HG03196 (cell line): ENCODE measurements at regions not wholly inside any gene's neighbourhood (a gene's known extent, or its start where the extent isn't known, plus 50 kb on each side); places are given as distances from the start of the nearest gene placed in this dataset.

ENCODE experiments used
- ATAC-seq: cut with Tn5 transposase; IDR thresholded peaks from one replicate; pipeline ENCODE4 v1.9.1; 2021; ENCODE audit not compliant: unreplicated experiment

- no peak for ATAC-seq
Observed at GRCh38 chr10:35922876-35923600, 280.9 kb upstream of the FZD8 start.

- no peak for ATAC-seq
Observed at GRCh38 chr10:35921866-35922350, 279.8 kb upstream of the FZD8 start.

- ATAC-seq, result no peak
Observed at GRCh38 chr10:35916791-35917190, 274.7 kb upstream of the FZD8 start.

- no peak for ATAC-seq
Observed at GRCh38 chr10:35913628-35914027, 271.5 kb upstream of the FZD8 start.

DNA sequence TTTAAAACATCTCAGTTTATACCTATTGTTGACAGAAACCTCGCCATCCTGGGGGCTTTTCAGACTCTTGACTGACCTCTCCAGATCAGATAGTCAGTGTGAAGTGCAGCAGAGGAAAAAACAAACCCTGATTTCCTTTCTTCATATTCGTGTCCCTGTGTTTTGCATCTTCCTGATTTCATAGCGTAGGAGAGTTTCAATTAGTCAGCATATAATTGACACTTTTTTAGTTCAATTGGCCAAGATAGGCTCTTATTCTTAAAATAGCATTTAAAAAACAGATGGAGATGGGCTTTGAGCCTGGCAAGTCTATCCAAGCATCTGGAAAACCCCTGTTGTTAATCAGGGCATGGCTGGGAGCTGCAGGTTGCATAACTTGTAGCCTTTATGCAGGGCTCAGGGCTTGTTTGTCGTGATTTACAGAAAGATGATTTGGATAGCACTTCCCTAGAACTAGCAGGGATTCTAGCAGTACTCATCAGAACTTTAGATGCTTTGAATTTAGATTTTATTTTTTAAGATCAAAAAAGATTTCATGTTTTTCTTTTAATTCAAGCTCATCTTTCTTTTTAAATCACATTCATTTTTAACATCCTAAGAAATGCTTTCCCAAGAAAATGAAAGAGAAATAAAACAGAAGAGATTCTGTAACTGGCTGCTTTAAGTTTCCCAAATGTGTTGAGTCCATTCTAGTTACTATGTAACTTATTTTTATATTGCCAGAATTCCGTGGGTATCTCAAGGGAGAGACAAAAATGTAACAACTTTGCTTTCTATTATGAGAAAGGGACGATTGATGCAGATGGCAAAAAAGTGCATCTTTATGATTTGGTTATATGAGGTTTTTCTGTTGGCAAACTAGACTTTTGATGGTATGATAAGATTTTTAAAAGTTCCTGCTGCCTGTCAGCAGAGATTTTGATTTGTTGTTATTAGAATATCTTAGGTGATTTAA, 270.8 kb upstream of the FZD8 start:
- no peak for ATAC-seq

GRCh38 chr10:35911954-35912353, 269.9 kb upstream of the FZD8 start:
- no peak for ATAC-seq

- no peak for ATAC-seq
Observed at GRCh38 chr10:35911233-35911632, 269.1 kb upstream of the FZD8 start.

GRCh38 chr10:35910234-35910633, 268.1 kb upstream of the FZD8 start:
- no peak for ATAC-seq

DNA sequence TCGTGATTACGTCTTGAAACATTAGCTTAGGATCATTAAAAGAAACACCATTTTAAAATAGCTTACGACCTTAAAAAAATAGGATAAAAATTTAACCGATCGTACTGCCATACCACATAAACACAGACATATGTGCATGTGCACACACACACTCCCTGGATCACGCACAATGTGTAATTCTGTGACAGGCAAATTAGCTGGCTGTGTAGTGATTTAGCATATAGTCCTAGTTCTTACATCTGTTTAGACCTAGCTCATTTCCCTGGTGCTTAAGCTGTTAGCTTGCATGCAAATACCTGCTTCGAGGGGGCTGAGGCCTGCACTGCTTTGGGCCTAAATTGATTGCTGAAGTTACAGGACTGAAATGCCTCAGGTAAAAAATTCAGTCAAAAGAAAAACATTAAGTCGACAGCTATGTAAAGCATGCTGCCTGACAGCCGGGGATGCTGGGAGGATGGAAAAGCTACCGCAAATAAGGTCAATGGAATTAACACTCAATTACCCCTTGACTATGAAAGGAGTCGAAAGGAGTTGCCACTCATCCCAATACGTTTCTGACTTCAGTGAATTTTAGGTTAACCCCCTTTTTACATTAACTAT, 267.1 kb upstream of the FZD8 start:
- no peak for ATAC-seq

GRCh38 chr10:35908451-35908850, 266.4 kb upstream of the FZD8 start:
- ATAC-seq, result no peak

- no peak for ATAC-seq
Observed at GRCh38 chr10:35907548-35907947, 265.5 kb upstream of the FZD8 start.

- no peak for ATAC-seq
Observed at GRCh38 chr10:35906155-35906554, 264.1 kb upstream of the FZD8 start.

DNA sequence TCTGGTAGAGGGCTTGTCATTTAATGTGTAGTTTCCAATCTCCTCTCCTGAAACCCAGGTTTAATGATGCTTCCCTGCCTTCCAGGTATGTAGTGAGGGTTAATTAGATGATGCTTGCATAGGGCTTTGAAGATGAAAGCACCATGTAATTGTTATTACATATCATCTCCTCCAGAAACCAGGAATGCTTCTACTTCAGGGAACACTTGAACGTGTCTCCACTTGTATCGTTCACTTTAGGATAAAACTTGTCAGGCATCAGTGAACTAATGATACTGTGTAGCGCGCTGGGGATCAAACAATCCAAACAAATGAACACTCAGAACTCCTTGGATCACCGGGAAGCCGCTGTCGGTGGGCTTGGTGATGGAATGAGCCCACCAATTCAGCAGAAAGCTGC, 260.9 kb upstream of the FZD8 start:
- ATAC-seq, result no peak

DNA sequence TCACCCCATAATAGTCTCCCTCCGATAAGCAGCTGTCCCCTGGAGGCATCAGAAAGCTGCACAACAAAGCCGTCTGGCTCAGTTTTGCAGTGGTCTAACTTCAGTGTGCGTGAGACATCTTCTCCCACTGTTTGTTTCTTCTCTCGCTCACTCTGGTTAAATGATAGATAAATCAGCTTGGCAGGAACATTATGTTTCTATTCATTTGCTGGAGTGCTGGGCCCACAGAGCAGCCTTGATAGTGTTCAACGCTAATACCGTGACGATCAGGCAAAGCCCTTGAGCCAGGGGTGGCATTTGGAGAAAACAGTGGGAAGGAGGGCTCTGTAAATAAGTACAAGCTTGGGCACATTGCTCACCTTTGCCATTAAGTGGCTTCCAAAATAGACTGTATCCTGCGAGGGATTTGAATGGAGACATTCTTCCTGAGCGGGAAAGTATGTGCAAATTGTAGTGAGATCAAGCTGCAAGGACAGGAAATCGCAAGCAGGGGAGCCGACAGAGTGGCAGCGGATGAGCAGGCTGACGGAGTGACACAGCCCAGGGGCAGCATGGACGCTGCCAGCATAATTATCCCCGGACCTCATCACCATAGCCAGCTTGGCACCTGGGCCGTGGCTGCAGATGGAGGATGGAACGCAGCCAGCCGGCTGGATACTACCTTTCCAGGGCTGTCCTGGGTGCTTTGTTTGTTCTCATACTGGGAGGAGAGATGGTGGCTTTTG, 256.8 kb upstream of the FZD8 start:
- ATAC-seq, result no peak

- no peak for ATAC-seq
Observed at GRCh38 chr10:35896001-35896400, 253.9 kb upstream of the FZD8 start.

DNA sequence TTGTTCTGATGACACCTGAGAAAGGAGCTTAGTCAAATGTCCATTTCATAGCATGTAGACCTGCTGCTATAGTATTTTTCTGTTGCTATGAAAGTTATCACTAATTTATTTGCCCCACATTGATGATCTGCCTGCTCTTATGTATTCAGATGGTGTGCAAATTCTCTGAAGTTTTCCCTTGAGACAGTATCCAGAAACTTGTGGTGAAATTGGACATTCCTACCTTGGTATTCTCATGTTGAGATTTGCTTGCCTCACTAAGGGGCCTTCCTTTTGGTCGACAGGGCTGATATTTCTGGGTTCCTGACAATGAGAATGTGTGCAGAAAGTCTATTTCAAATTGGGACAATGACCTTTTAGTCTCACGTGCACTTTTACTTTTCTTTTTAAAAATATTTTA, 253.2 kb upstream of the FZD8 start:
- no peak for ATAC-seq

- no peak for ATAC-seq
Observed at GRCh38 chr10:35892526-35892925, 250.4 kb upstream of the FZD8 start.

GRCh38 chr10:35890676-35891495, 248.8 kb upstream of the FZD8 start:
- no peak for ATAC-seq

GRCh38 chr10:35889971-35890675, 248.0 kb upstream of the FZD8 start:
- no peak for ATAC-seq

GRCh38 chr10:35889226-35889625, 247.1 kb upstream of the FZD8 start:
- no peak for ATAC-seq
